ENCODE measurements at regions not wholly inside any gene's neighbourhood (a gene's known extent, or its start where the extent isn't known, plus 50 kb on each side); places are given as distances from the start of the nearest gene placed in this dataset.

DNA sequence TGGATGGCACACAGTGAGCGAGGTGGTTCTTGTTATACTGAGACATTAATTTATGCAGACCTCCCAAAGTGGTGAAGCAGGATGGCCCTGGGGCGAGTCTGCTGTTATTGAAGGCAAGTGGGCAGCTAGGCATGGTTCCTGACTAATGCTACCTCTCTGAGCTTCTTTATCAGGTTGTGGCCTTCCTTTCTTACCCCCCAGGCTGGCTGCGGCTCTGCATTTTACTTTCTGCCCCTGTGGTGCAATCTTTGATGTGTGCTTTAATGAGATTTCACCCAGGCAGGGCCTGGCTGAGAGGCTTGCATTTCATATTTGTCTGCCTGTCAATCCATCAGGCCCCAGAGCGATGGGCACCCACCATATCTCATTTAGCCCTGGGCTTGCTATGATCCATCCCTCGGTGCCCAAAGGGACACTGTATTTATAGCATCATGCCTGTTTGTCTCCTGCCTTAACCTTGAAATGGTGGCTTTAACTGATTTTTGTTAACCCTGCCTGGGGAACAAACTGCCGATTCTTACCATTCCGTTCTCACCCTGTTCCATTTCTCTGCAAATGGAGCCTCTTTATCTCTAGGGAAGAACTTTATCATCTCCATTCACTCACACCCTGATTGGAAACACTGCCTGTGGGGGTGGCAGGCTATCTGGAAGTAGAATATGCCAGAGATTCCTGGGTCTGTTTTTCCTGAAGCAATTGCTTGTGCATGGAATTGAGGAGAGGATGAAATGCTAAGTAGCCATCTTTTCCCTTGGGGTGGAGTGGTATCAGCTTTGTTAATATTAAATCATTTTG lies 316.2 kb upstream of the THSD7B start:
- DNase-seq = no peak

DNA sequence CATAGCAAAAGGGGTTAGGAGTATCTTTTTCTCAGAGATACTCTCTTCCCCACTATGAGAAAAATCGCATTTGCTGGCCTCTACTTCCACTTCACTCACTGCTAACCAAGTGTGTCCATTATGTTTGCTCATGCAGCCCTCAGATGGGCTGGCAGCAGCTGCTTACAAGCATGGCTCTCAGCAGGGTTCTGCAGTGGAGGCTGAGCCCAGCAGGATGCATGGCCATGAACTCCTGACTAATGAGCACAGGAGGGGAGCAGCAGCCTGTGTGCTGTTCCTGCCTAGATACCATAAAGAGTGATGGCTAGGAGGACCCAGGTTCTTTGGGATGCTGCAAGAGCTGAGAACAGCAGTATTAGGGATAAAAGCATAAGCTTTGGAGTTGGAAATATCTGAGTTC lies 316.9 kb upstream of the THSD7B start:
- DNase-seq = no peak

DNA sequence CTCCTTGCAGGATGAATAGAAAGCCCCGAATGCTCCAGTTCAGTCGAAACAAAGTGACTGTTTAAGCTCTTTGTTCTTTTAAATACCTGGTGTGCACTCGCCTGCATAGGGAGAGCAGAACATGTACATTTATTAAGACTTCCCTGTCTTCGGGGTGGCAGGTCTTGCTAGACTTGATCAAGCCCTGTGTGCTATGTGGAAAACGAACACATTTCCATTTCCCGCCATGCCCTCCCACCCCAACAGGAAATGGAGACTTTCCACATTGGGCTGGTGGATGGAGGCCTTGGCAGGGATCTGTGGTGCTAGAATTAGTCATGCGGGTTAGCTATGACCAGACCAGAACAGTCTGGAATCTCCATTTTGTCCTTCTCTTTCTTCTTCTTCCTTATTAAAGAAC lies 321.0 kb upstream of the THSD7B start:
- DNase-seq = no peak

DNA sequence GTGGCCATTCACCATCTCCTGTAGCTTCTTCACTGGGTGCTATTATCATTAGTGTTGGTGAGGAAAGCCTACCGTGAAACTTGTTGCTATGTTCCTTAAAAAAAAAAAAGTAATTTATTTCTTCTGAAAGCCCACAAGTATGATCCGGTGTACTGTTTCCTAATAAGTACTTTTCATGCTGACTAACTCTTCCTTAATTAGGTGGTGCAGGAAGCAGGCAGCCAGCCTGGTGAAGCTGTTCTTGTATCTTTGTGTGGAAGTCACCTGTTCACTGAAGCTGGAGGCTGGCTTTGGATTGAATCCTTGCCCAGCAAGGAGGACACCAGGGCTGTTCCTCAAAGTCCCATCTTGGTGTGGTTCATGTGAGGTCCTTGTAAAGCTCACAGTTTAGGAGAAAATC lies 321.7 kb upstream of the THSD7B start:
- no peak for DNase-seq

DNA sequence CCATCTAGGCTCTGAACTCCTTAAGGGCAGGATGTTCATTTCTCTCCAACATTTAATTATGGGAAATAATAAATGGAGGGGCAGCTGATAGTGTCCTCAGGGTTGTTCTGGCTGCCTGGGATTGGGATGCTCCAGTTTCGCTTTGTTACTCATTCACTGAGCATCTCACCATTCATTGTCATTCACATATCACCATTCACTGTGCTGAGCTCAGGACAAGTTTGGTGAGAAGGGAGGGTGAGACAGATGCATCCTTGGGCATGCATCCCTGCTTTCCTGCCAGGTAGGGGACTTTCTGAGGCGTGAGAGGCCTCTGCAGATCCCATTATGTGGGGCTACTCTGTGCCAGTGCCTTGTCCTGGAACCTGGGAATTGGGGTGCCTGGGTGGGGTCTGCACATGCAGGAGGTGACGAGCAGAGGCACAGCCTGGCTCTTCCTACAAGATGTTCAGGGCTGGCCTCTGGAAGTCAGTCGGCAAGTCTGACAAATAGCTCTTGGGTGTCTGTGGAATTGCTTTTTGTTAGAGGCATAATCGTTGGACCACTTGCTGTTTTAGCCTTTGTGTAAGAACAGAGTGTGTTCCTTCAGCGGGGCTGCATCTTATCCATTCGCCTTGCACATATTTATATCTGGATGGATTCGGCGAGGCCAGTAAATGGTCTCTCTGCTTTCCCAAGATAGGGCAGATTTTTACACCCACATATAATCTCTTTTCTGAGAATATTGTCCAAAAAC lies 323.2 kb upstream of the THSD7B start:
- DNase-seq = no peak

DNA sequence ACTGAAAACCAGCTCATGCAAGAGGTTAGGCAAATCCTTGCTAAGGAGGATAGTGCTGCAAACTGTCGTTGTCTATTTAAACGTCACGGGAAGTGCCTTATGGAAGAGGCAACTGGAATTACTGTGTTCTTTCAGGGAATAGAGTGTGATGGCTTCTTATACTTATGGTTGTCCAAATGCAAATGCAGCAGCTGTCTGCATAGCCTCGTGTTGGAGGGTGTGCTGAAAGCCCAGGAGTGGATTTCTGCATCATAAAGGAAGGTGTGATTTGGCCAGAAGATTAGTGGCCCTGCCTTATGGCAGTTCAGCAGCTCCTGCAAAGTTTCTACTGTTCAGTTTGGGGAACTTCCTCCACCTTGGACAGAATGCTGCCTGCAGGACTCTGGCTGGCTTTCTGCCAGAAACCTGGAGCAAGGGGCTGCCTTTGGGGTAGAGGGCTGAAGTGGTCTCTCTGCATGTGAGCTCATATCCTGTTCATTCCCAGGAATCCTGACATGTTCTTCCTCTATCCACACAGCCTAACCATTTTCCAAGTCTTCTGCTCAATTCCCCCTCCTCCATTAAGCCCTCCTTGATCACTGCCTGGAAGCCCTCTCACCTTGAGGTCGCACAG lies 321.2 kb upstream of the CXCR4 start:
- DNase-seq = no peak

DNA sequence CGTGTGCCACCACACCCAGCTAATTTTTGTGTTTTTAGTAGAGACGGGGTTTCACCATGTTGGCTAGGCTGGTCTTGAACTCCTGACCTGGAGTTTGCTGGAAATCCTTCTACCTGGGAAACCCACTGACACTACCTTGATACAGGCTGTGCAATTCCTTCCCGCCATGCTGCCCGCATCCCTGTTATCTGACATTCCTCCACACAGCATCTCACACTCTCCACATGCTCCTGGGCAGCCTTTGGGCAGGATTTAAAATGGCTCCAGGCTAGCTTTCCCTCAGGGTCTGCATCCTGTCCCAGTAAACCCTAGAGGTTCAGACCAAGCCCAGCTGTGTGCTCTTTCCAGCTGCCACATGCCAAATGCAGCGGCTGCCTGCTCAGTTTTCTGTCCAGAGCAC lies 319.5 kb upstream of the CXCR4 start:
- no peak for DNase-seq

DNA sequence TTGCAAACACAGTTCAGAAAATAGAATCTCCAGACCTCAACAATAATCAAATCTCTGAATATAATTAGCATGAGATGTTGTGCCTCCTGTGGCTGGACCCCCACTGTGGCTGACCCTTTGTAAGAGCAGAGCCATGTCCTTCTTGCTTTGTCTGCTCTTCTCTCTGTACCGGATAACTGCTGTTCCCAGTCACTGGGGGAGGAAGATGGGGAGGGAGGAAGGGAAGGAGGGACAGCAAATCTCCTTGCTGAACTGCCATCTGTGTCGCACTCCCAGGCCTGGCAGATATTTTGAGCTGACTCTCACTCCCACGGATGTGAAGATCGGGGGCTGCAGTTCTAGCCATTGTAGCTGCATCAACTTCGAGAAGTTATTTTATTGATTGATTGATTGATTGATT lies 319.0 kb upstream of the CXCR4 start:
- DNase-seq = no peak

DNA sequence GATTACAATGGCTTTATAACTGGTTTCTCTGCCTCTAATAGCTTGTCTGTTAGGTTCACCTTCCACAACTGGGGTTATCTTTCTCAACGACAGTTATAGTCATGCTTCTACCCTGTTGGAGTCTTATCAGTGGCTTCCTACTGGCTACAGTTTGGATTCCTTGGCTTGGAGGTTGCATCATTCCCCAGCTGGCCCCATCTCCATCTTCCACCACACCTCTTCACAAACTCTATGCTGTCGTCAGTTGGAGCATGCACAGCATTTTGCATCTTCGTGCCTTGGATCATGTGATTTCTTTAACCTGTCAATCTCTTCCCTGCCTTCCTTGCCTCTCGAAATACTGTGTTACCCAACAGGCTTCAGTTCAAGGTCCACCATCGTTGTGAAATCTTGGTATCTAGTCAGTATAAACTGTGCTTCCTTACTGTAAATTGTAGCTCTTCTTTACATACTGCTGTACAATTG lies 316.3 kb upstream of the CXCR4 start:
- DNase-seq = no peak

DNA sequence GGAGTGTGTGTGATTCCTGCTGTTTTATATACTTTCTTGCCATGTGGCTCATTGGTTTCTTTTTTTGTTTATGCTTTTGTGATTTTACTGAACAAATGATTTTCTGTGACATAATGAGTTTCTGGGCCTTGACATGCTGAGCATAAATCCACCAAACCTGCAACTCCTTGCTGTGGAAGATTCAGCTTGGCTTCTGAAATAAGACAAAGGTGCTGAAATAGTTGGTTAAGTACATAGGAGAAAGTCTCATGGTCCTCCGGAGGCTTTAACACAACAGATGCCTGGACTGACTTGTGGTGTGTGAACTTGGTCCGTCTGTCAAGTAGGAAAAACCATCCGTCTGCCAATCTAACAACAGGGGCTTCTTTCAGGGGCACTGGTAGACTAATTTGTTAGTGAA lies 315.3 kb upstream of the CXCR4 start:
- DNase-seq = no peak

DNA sequence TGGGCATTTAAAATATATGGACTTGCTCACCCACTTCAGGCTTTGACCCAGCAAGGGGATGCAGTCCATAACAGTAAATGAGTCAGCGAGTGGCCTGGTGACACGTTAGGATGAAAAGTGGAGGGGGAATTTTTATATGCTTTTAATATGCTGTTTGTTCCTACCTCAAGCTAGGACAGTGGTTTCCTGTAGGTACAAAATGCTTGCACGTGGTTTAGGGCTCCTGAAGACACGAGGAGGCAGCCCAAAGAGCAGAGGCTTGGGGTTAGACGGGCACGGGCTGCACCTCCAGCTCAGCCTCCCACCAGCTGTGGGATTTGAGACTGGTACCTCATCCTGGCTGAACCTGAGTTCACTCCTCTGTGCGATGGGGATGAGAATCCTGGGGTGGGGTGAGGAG lies 306.2 kb upstream of the CXCR4 start:
- no peak for DNase-seq

DNA sequence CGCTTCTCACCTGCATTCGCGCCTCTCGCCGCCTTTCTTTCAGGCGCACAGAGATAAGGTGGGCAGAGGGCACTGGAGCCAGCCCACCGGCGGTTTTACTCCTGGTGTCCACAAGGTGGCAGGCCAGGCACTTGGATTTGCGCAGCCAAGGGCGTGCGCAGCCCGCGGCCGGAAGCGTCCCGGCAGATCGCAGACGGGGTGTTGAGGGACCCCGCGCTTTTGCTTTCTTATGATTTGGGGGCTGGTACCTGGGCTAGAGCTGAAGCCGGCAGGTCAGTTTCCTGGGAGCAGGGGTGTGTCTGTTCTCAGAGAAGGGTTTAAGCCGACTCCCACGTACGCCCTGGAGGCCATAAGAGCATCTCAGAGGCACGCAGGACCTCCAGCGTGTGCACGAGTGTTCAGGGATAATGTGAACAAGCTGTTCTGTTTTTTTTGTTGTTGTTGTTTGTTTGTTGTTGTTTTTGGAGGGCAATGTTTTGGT lies 305.6 kb upstream of the CXCR4 start:
- peak; percentile 54 to 81 (median 69) for DNase-seq

DNA sequence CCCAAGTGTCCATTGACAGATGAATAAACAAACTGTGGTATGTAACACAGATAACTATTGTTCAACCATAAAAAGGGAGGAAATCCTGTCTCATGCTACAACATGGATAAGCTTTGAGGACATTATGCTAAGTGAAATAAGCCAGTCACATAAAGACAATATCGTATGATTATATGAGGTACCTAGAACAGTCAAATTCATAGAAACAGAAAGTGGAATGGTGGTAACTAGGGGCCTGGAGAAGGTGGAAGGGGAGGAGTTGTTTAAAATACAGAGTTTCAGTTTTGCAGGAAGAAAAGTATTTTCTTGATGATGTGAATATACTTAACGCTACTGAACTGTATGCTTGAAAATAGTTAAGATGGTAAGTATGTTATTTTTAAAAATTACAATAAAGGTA lies 304.6 kb upstream of the CXCR4 start:
- peak in 1 of 5 donors; percentile 43 for DNase-seq

DNA sequence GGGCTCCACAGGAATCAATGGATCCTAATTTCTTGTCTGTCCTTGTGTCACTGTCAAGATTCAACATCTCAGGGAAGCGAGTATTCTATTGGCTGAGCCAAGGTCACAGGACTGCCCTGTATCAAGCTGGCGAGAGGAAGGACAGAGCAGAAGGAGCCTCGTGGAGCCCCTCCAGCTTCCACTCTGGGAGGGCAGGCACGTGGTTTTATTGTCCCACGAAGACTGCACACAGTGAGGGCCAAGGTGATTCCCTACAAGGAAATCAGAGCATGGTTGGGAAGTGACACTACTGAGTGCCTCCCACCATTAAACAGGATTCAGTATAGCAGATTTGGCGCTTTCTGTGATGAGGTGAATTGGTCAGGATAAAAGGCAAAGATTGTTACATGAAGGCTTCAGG lies 302.4 kb upstream of the CXCR4 start:
- DNase-seq = no peak

DNA sequence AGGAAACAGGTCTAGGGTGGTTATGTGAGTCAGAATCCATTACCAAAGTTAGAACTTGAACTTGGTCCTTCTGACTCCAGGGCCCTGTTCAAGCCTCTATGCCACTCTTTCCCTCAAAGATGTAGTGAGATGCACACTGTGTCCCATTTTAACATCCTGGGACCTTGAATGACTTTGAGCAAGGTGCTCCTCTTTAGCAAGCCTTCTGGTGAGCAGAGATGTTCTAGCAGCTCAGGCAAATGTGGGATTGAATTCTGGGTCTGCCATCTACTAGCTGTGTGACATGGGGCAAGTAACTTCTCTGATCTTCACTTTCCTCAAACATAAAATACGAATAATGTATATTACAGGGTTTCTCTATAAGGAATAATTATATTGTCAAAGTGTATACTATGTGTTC lies 294.0 kb upstream of the CXCR4 start:
- no peak for DNase-seq

DNA sequence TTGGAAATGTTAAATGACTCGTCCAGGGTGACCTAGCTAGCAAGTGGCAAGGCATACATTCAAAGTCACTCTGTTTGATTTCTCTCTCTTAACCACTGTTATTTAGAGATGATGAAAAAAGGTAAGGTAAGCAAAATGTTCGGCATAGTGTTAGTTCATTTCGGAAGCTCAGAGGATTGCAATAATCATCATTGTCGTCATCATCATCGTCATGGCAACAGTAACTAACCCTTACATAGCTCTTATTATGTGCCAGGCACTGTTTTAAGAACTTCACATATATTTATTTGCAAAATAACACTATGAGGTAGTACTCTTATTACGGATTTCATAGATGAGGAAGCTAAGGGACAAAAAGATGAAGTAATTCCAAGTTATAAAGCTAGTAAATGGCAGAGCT lies 292.7 kb upstream of the CXCR4 start:
- no peak for DNase-seq

DNA sequence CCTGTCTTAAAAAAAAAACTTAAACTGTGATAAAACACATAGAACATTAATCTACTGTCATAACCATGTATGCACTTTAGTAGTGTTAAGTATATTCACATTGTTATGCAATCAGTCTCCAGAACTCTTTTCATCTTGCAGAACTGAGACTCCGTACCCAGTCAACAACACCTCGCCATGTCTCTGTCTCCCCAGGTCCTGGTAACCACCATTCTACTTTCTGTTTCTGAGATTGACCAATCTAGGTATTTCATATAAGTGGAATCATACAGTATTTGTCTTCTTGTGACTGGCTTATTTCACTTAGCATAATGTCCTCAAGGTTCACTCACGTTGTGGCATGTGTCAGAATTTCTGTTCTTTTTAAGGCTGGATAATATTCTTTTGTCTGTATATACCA lies 290.8 kb upstream of the CXCR4 start:
- DNase-seq = no peak

DNA sequence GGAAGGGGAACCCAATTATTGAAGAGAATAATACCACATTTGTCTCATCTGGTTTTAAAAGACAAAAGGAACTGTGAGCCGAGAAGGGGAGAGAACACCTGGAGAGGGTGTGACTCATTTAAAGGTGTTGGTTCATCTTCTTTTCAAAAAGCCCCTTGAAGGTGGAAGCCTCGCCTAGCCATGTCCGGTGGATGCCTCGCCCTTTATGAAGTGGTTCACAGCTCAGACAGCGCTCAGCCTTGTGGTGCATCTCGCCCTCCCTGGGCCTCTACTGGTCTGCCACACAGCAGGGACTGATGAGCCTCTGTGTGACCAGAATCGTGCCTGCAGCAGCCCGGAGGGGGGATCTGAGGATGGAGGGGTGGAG lies 290.0 kb upstream of the CXCR4 start:
- no peak for DNase-seq

DNA sequence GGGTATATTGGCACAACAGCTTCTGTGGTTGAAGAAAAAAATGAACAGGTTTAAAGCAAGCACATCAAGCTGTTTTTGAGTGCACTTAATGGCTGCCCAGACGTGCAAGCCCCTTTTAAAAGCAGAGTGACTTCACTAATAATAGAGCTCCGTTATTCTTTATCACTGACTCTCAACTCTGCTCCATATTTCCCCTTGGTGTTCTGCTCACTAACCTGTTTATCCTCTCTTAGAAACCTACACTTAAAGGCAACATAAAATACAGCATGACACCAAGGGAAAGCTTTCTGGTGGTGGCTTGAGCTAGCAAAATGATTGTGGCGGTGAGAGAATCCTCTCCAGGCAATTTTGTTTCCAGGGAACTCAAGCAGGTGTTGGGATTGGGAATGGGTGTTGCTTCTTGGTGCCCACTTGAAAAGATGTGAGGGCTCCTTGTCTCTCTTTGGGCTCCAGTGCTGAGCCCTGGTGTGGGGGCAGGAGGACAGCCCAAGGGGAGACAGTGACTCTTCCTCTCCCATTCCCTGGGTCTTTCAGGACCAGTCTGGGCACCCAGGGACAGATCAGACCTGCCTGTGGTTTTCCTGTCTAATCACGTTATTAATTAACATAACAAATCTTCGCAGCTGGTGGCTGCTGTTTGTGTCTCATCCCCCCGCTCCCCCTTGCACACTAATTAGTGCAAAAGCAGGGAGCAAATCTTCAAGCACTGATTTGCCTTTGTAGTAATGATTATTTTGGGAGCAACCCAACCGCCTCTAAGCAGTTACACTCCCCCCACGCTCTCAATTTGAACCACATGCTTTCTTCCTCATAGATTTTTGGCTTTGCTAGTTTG lies 289.4 kb upstream of the CXCR4 start:
- DNase-seq = no peak

DNA sequence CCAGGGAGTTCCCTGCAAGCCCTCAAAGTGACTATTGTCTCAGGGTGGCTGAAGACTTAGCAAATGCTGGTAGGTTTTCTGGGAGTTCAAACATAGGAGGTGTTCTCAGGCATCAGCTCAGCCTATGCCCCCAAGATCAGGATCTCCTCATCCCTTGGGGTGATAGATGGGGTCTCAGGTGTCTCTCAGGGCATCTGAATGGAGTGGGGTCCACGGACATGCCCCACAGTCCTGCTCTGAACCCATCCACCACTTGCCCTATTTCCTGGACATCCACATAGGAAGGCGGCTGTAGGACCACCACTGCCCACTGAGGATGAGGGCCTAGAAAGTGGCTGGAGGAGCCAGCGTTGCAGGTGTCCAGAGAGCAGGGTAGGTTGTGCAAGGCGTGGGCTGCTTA lies 287.0 kb upstream of the CXCR4 start:
- no peak for DNase-seq

DNA sequence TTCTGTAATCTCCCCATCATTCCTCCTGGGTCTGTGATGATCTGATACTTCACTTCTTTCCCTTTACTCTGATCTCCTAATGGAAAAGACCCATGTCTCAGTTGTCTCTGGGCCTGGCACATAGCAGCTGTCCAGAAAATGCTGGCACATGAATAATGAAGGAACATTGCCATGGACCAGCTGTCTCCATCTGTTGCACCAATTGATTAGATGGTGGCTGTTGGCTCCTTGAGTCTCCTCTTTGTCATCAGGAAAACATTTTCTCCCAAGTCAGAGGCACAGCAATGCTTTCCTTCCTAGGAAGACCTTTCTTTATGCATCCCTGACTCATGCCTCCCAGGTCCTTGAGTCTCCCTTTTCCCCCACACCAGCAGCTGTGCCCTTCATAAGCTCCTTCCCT lies 286.2 kb upstream of the CXCR4 start:
- DNase-seq = no peak

DNA sequence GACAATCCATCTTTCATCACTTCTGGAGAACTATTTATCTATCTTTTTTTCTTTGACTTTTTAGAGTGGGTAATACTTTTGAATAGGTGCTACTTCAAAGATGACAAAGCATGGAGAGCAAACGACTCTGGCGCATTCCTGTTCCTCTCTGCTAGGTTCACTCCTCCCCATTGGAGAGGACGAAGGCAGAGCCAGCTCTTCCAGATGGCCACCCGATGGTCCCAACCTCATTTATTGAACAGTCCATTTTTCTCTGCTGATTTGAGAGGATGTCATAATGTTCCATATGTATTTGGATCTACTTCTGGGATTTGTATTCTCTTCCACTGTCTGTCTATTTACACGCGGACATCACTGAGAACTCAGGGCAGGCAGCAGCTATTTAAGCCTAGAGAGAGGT lies 284.3 kb upstream of the CXCR4 start:
- no peak for DNase-seq

DNA sequence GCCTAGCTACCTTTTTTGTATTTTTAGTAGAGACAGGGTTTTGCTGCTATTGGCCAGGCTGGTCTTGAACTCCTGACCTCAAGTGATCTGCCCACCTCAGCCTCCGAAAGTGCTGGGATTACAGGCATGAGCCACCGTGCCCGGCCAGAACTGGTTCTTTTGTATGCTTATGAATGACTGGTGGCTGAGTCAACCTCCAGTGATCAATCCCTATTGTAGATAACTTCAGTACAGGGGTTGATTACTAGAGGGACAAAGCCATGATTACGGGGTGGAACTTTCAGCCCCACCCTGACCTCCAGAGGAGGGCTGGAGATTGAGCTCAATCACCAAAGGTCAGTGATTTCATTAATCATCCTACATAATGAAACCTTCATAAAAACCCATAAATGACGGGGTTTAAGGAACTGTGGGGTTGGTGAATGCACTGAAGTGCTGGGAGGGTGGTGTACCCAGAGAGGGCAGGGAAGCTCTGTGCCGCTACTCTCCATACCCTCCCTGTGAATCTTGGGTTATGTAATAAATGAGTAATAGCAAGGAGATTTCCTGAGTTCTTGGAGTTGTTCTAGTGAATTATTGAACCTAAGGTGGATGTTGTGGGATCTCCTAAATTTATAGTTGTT lies 281.8 kb upstream of the CXCR4 start:
- DNase-seq = no peak
